ENCODE measurements at regions not wholly inside any gene's neighbourhood (a gene's known extent, or its start where the extent isn't known, plus 50 kb on each side); places are given as distances from the start of the nearest gene placed in this dataset.

- TF ChIP-seq MEIS1 (CRISPR knock-in tag; IDR thresholded peaks at IDR 0.05; ENCODE audit: borderline replicate concordance) (no peak), SKI (IDR thresholded peaks at IDR 0.05; ENCODE audit: partially characterized antibody) (no peak), KAT8 (CRISPR knock-in tag; IDR thresholded peaks at IDR 0.05) (no peak), MBNL3 (CRISPR knock-in tag; conservative IDR thresholded peaks at IDR 0.05) (no peak), KDM5B (CRISPR knock-in tag; IDR thresholded peaks at IDR 0.05; ENCODE audit: borderline replicate concordance) (no peak), PCBP2 (optimal IDR thresholded peaks at IDR 0.05; ENCODE audit: low read depth, low read length, poor library complexity, severe bottlenecking) (no peak), ZBTB40 (IDR thresholded peaks at IDR 0.05) (no peak), ZBTB40 (CRISPR knock-in tag; IDR thresholded peaks at IDR 0.05) (no peak), ZNF512B (CRISPR knock-in tag; IDR thresholded peaks at IDR 0.05; ENCODE audit: borderline replicate concordance) (no peak), NR2C2 (CRISPR knock-in tag; IDR thresholded peaks at IDR 0.05; ENCODE audit: borderline replicate concordance) (no peak), NAIF1 (CRISPR knock-in tag; IDR thresholded peaks at IDR 0.05; ENCODE audit: borderline replicate concordance) (no peak), CTCF (CRISPR knock-in tag; IDR thresholded peaks at IDR 0.05) (peak; percentile 85), ZNF704 (CRISPR knock-in tag; IDR thresholded peaks at IDR 0.05; ENCODE audit: borderline replicate concordance) (no peak)
These were observed 136.3 kb upstream of the ZNF184 start (continued) for GRCh38 chr6:27608916-27609883.

Data from HepG2 (cell line).